ENCODE measurements at regions not wholly inside any gene's neighbourhood (a gene's known extent, or its start where the extent isn't known, plus 50 kb on each side); places are given as distances from the start of the nearest gene placed in this dataset.

- Mint-ChIP-seq H3K4me1 (ENCODE audit: unreplicated experiment) (peaks cover 15% of the 10 kb centered on the region), H3K36me3 (ENCODE audit: low read depth, unreplicated experiment) (peaks cover 5% of the 10 kb centered on the region), H3K27me3 (ENCODE audit: unreplicated experiment) (no peaks in the 10 kb centered on the region), H3K27ac (ENCODE audit: unreplicated experiment) (no peak overlapping the region), H3K9me3 (ENCODE audit: unreplicated experiment) (no peaks in the 10 kb centered on the region), H3K4me3 (ENCODE audit: unreplicated experiment) (no peak overlapping the region)
- DNase-seq (ENCODE audit: low spot score): no peak
- no peak for TF ChIP-seq CTCF (IDR thresholded peaks at IDR 0.05; ENCODE audit: unreplicated experiment)
Measured at GRCh38 chr2:12805033-12805432, 88.3 kb downstream of the TRIB2 start.

- H3K4me3 Mint-ChIP-seq (ENCODE audit: unreplicated experiment): no peak overlapping the region
- no peak overlapping the region for H3K27ac Mint-ChIP-seq (ENCODE audit: unreplicated experiment)
- no peaks in the 10 kb centered on the region for H3K27me3 Mint-ChIP-seq (ENCODE audit: unreplicated experiment)
- H3K9me3 Mint-ChIP-seq (ENCODE audit: unreplicated experiment): no peaks in the 10 kb centered on the region
- H3K36me3 Mint-ChIP-seq (ENCODE audit: low read depth, unreplicated experiment): no peaks in the 10 kb centered on the region
- no peak for DNase-seq (ENCODE audit: low spot score)
- peaks cover 15% of the 10 kb centered on the region for H3K4me1 Mint-ChIP-seq (ENCODE audit: unreplicated experiment)
- TF ChIP-seq CTCF (IDR thresholded peaks at IDR 0.05; ENCODE audit: unreplicated experiment): no peak
Measured at GRCh38 chr2:12806549-12807242, 90.0 kb downstream of the TRIB2 start.

GRCh38 chr2:12807907-12808810 is 91.4 kb downstream of the TRIB2 start:
- no peaks in the 10 kb centered on the region for H3K36me3 Mint-ChIP-seq (ENCODE audit: low read depth, unreplicated experiment)
- no peaks in the 10 kb centered on the region for H3K9me3 Mint-ChIP-seq (ENCODE audit: unreplicated experiment)
- H3K4me1 Mint-ChIP-seq (ENCODE audit: unreplicated experiment): peaks cover 15% of the 10 kb centered on the region
- no peak overlapping the region for H3K4me3 Mint-ChIP-seq (ENCODE audit: unreplicated experiment)
- no peak for TF ChIP-seq CTCF (IDR thresholded peaks at IDR 0.05; ENCODE audit: unreplicated experiment)
- no peak for DNase-seq (ENCODE audit: low spot score)
- no peaks in the 10 kb centered on the region for H3K27me3 Mint-ChIP-seq (ENCODE audit: unreplicated experiment)
- no peak overlapping the region for H3K27ac Mint-ChIP-seq (ENCODE audit: unreplicated experiment)

- DNase-seq (ENCODE audit: low spot score): no peak
- Mint-ChIP-seq H3K36me3 (ENCODE audit: low read depth, unreplicated experiment) (no peaks in the 10 kb centered on the region), H3K9me3 (ENCODE audit: unreplicated experiment) (no peaks in the 10 kb centered on the region), H3K4me1 (ENCODE audit: unreplicated experiment) (peaks cover 15% of the 10 kb centered on the region), H3K27me3 (ENCODE audit: unreplicated experiment) (no peaks in the 10 kb centered on the region), H3K4me3 (ENCODE audit: unreplicated experiment) (no peak overlapping the region), H3K27ac (ENCODE audit: unreplicated experiment) (no peak overlapping the region)
- TF ChIP-seq CTCF (IDR thresholded peaks at IDR 0.05; ENCODE audit: unreplicated experiment): no peak
Measured at GRCh38 chr2:12809526-12809925, 92.8 kb downstream of the TRIB2 start.

- no peak overlapping the region for H3K4me3 Mint-ChIP-seq (ENCODE audit: unreplicated experiment)
- no peaks in the 10 kb centered on the region for H3K27me3 Mint-ChIP-seq (ENCODE audit: unreplicated experiment)
- no peaks in the 10 kb centered on the region for H3K36me3 Mint-ChIP-seq (ENCODE audit: low read depth, unreplicated experiment)
- H3K4me1 Mint-ChIP-seq (ENCODE audit: unreplicated experiment): peaks cover 8% of the 10 kb centered on the region
- no peaks in the 10 kb centered on the region for H3K9me3 Mint-ChIP-seq (ENCODE audit: unreplicated experiment)
- no peak overlapping the region for H3K27ac Mint-ChIP-seq (ENCODE audit: unreplicated experiment)
- TF ChIP-seq CTCF (IDR thresholded peaks at IDR 0.05; ENCODE audit: unreplicated experiment): no peak
- no peak for DNase-seq (ENCODE audit: low spot score)
Measured at GRCh38 chr2:12811916-12812315, 95.2 kb downstream of the TRIB2 start.
